ENCODE measurements at regions not wholly inside any gene's neighbourhood (a gene's known extent, or its start where the extent isn't known, plus 50 kb on each side); places are given as distances from the start of the nearest gene placed in this dataset.

- no peak for DNase-seq
Observed at GRCh38 chr3:107428051-107428858, 51.0 kb downstream of the CCDC54 start.

DNA sequence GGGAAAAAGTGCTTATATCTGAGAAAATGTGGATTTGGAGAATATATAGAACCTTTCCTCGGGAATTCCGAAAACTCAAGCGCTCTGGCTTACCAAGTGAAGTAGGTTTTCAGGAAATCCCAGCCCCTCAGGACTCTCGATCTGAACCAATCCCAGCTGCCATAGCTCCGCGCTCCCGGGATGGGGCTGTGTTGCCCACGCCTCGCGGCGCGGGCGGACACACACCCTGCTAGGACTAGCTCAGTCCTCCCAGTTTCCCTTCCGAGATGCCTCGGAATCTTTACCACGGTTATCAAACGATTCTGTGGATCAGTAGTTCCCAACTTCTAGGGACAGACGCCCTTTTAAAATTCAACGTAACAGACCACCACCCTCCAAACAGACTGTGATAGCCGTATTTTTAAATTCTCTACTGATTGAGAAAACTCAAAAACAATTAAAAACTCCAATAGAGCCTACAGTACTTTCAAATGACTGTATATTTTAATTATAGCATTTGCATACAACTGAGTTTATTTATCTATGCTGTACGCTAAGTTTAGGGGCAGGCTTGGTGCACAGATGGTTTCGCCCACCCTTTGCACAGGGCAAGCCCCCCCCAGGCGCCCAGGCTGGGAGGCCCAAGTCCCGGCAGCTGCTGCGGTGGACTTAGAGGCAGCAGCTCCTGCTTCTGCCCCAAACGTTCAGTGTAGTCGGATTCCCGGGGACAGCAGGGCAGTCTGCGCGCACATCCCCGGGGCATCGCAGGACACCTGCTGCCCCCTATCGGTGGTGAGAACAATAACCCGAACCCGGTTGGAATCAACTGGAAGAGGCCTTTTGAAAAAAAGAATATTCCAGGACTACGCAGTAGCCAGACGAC is 52.3 kb downstream of the CCDC54 start:
- peak; percentile 56 for DNase-seq

GRCh38 chr3:107430214-107430995 is 53.2 kb downstream of the CCDC54 start:
- no peak for DNase-seq

- DNase-seq: no peak
Observed at GRCh38 chr3:107430996-107431245, 53.7 kb downstream of the CCDC54 start.

DNA sequence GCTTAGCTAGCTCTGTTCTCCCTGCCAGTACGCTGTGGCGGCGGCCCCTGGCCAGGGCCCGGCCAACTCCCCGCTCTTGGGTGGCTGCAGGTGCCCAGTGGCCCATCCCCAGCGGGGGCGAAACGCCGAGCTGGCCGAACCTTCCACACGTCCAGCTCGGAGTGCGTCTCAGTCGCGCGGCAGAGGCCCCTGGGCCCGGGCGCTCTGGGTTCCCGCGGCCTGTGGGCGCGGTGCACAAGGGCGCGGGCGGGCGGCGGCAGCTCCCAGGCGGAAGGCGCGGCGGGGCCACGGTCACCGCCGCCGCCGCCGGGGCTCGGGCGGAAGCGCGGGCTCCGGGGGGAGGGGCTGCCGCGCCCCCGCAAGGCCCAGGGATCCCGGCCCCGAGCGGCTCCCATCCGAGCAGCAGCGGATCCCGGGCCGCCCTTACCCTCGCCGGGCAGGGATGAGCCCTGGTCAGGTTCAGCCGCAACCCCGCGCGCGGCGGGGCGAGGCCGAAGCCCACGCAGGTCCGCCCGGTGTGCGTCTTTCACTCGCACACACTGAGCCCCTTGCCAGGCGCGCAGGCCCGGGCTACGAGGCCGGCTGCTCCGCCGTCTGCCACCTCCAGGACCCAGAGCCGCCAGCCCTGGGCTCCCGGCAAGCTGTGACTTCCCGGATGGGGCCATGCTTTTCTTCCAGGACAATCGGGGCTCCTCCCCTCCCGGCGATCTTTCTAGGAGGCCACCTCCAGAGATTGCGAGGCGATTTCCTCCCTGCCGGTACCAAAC is 54.2 kb downstream of the CCDC54 start:
- no peak for DNase-seq

DNA sequence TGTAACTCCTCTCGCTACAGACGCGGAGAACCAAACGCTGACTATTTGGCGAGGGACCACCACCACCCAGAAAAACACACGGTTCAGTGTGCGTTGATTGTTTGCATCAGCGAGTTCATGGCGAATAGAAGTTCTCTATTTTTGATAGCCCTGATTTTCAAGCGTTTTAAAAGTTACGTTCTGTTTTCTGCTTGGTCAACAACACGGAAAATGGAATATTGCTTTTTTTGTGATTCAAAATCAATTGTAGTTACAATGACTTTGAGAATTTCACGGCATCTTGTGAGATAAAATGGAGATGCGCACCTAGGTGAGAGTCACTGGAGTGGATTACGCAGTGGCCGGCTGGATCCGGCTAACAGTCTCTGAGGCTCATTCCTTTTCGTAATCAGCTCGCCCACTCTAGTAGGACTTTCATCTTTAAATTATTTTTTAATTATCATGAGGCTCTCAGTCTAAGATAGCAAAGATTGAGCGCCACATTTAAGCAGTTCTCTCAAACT is 54.8 kb downstream of the CCDC54 start:
- DNase-seq: no peak

DNA sequence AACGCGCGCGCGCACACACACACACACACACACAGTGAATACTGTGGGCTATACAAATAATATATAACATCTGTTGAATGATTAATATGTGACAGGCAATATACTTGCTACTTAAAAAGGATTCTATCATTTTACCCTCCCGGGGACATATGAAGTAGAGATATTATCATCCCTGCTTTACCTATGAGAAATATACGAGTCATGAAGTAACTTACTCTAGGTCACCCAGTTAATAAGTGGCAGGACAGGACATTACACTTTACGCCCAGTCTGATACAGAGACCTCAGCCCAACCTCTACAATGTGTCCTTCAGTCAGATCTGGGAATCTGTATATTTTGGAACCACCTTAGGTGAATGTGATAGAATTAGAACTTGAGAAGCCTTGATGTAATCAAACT is 55.4 kb downstream of the CCDC54 start:
- no peak for DNase-seq

DNA sequence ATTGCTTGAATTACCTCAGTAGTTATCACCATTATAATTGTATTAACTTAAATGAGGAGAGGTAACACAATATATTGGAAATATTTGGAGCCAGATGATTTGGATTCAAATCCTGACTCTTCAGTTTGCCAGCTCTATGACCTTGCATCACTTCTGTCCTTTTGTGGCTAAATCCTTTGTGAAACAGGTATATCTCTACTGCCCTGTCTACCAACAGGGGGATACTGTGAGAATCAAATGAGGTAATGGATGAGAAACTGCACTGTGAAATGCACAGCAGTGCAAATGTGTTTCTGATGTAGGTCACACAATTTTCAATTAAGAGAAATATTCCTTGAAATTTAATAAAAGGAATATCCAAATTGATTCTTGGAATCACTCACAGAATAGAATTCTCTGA is 58.8 kb downstream of the CCDC54 start:
- DNase-seq: no peak

- no peak for DNase-seq
Observed at GRCh38 chr3:107438671-107439070, 61.4 kb downstream of the CCDC54 start.

- DNase-seq: no peak
Observed at GRCh38 chr3:107441617-107442016, 64.4 kb downstream of the CCDC54 start.

DNA sequence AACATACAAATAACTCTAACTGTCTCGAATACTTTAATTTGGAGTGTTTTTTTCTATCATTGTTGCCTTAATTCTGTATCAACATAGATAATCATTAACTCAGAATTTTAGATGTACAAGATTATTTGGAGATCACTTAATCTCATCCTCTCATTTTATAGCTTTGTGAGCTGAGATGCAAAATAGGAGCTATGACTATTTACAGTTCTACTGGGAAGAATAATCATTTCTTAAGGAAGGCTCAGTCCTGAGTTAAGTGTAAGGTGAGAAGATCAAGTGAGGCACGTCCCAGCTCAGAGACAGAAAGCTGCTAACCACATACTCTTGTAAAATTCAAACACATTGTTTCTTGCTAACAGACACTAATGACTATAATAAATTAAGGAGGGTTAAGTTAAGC is 66.2 kb downstream of the CCDC54 start:
- DNase-seq: no peak

DNA sequence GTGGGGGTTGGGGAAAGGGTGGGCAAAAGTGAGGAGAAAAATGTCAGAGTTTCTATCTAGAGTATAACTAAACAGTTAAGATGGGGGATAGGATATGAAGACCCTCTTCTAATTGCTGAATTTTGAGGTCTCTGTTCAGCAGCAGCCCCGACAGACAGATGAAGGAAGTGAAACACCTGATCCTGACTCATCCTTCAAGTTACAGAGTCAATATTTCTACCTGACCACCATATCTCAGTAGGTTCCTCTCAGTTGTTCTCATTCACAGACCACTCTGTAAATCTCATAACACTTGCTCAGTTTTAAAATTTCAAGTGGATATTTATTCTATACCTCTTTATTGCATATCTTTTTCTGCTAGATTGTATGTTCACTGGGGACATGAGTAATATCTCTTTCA is 69.5 kb downstream of the CCDC54 start:
- DNase-seq: no peak

- no peak for DNase-seq
Observed at GRCh38 chr3:107450254-107450893, 72.4 kb upstream of the BBX start.

DNA sequence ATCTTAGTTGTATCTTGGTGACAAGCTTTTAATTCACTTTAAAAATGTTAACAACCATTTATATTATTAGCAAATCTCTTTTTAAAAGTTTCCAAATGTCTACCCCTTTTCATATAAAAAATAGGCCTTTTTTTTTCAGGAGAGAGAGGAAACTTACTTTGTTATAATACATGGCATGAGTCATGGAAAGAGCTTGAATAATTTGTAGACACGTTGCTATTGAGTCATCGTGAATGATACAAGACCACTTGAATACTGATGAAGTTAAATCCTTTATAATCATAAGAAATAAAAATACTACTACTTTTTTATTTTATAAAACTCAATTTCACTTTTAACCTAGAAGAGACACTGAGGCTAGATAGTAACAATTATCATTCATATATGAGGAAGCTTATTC is 70.3 kb upstream of the BBX start:
- DNase-seq: no peak

- no peak for DNase-seq
Observed at GRCh38 chr3:107453504-107453903, 69.3 kb upstream of the BBX start.

GRCh38 chr3:107455621-107456020 is 67.1 kb upstream of the BBX start:
- no peak for DNase-seq

DNA sequence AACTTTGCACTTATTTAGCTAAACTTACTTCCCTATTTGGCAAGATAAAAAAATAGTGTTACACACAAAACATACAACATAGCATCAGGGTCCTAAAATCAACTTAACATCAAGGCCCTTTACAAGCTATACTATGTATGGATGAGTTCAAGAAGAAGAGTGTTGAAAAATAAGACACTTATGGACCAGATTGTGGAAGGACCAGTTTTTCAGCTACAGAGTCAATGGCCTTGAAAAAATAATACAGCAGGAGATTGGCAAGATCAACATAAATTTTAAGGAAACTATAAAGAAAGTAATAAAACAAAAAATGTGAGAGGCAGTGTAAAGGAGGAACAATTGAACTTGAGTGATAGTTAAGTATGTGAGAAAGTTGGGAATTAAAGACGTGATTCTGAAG is 66.3 kb upstream of the BBX start:
- DNase-seq: no peak

DNA sequence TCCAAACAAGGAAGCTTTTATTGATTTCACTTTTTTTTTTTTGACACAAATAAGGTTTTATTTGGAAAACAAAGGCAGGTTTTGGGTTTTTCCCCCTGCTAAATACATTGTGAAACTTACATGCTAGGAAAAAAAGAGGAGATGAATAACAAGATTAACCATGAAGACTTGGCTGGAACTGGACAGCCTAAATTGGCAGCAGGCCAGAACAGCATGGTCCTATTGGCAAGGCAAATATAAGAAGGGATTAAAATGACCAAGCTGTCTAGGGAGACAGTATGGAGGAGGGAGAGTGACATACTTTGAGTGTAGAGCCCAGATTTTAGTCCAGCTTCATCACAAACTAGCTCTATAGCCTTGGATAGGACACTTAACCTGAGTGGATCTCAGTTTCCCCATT is 63.9 kb upstream of the BBX start:
- no peak for DNase-seq

GRCh38 chr3:107461721-107462120 is 61.0 kb upstream of the BBX start:
- no peak for DNase-seq

GRCh38 chr3:107464037-107464436 is 58.7 kb upstream of the BBX start:
- no peak for DNase-seq

GRCh38 chr3:107465064-107465631 is 57.6 kb upstream of the BBX start:
- no peak for DNase-seq

DNA sequence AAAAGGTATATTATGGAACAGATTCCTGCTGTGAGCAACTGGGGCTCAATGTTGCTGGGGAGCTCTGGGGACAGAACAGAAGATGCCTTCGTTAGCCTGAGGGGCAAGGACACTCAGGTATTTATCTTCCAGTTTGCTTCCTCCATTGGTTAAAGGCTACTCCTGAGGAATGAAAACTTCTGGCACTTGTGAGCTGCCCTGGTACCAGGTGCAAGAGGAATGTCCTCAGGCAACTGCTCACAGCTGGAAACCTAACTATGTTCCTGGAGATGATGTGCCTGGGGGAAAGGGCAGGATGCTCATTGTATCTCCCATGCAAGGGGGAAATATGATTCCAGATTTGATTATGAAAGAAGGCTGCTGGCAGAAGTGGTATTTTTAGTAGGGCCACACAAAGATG is 54.0 kb upstream of the BBX start:
- no peak for DNase-seq

All from NCI-H2107 (cell line).